DMS79 (cell line): ENCODE measurements at regions not wholly inside any gene's neighbourhood (a gene's known extent, or its start where the extent isn't known, plus 50 kb on each side); places are given as distances from the start of the nearest gene placed in this dataset.
"Not testable (repeated sequence)": the region's sequence is repeated elsewhere in the genome, so short reads cannot be mapped to it uniquely, and the experiment has no call there.

Source experiments
- DNase-seq: peaks from one replicate; lab custom pipeline; 2025; lab: John Stamatoyannopoulos, UW

DNA sequence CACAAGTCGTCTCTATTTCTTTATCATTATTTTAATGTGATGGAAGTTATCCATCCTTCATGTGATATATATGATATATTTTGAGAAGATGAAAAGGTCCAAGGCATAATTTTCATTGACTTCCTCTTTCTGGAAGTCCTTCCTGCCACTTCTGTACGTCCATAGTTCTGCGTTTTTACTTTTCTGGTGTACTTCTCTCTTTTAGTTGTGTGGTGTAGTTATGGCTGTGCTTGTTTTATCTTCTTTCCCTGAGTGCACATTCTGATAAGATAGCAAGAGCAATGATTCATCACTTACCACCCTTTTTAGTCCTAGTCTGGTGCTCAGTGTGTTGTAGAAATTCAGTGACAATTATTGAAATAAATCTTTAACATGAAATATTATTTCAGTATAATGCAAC lies 231.3 kb upstream of the FERD3L start:
- no peak for DNase-seq

- DNase-seq = no peak
Observed at GRCh38 chr7:19375976-19376375, 230.8 kb upstream of the FERD3L start.

DNA sequence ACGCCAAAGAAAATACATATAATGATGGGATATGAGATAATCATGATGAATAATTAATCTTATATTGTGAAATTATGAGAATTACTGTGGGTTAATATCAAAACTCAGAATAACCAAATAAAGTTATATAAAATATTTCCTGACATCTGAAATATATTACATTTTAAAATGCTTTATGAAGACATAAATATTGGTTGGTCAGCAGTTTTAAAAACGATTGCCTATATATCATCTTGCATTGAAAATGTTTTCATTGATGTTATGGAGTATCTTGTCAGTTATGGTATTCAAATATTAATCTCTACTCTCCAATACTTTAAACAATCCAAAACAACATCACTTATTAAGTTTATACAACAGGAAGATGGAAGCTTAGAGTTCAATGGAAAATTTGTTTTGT lies 228.1 kb upstream of the FERD3L start:
- DNase-seq = no peak

- DNase-seq = no peak
Observed at GRCh38 chr7:19369806-19370205, 224.6 kb upstream of the FERD3L start.

DNA sequence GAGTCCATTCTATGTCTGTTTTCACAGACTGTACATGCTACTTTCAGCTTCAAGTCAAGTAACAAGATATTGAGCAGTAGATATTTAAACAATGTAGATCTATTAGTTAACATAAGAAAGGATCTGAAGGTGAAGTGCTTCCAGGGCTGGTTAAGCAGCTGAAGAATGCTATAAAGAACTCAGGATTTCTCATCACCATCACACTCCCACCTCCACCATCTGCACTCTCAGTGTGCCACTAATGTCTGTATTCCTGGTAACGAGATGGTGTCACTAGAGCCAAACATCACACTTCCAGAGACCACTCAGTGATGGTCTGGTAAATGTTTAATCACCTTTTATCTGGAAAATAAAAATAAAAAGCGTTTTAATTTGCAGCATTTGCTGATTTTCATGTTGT lies 224.0 kb upstream of the FERD3L start:
- DNase-seq = no peak

GRCh38 chr7:19368491-19368925 lies 223.3 kb upstream of the FERD3L start:
- DNase-seq = no peak

DNA sequence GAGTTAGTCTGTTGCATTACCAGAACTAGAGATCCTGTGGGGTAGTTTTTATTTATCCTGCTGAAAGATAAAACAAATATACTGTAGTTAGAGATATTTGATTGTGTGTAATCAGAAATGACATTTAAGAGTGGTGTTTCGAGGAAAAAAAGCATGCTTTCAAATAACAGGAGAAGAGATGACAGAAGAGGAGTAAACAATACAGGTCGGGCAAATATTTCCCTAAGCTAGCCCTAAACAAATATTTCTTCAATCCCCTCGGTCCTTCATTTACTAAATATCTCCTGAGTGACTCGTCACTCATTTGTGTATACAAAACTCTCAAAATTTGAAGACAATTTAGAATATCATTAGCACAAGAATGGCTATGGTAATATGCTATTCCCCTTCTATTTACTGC lies 219.7 kb upstream of the FERD3L start:
- DNase-seq = no peak

DNA sequence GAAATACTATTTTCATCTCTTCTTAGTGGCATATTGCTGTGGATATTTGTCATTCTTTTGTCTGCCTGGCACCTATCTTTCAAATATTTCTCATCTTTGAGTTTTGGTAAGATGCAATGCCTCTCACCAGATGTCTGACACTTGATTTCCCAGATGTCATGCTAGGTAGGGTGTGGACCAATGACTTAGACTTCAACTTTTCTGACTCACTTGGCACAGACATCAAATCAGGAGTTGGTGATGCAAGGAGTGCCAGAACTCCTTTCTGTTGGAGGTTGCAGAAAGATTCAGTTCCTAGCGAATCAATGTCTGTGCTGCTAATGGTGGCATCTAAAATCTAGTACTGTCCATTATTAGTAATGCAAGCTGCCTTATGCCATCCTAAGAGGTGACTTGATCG lies 216.9 kb upstream of the FERD3L start:
- DNase-seq = no peak

DNA sequence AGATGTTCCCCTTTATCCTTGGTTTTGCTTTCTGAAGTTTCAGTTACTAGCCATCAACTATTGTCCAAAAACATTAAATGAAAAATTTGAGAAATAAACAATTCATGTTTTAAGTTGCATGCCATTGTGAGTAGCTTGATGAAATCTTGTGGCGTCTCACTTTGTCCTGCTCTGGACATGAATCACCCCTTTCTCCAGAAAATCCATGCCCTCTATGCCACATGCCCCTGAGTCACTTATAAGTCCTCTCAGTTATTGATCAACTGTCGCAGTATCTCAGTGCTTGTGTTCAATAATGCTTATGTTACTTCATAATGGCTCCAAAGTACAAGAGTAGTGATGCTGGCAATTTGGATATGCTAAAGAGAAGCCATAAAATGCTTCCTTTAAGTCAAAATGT lies 208.0 kb upstream of the FERD3L start:
- DNase-seq = no peak

- DNase-seq = no peak
Observed at GRCh38 chr7:19352305-19352695, 207.1 kb upstream of the FERD3L start.

- no peak for DNase-seq
Observed at GRCh38 chr7:19351341-19352304, 206.4 kb upstream of the FERD3L start.

DNA sequence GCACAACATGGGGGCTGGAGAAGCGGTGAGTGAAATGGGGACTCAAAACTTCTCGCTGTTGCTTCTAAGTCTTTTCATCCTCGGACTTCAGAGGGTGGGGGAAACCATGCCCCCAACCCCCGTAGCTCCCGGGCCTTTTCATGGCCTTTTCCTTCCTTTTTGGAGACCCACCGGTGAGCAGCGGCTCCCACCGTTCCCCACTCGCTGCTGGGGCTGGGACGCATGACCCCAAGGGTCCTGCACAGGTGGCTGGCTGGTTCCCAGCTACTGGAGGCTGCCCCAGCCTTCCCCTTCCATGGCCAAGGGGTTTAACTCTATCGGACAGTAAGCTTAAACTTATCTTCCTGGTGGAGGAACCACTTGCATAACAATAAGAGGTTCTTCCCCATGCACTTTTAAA lies 194.3 kb upstream of the FERD3L start:
- no peak for DNase-seq

- not testable (repeated sequence) for DNase-seq
Observed at GRCh38 chr7:19338512-19338911, 193.3 kb upstream of the FERD3L start.

DNA sequence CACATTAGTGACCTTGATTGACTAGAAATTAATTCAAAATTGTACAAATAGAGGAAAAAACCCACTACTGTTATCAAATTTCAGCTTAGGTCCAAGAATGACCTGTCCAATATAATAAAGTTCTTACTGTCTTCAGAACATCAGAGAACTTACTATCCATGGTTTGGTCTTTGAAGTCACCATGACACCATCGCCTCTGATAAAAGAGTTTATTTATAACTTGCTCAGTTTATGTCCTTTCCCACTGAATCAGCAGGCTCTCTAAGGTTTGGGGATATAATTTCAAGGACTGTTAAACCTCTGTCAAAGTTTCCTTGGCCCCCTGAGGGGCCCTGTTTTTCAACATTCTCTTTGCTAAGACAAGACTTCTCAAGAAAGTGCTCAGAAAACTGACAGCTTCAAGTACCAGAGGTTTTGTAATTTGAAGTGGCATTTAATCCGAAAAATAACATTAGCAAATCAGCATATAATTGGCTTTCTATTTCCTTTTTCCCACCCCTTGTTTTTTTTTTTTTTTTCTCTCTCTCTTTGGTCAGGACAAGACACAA lies 191.7 kb upstream of the FERD3L start:
- DNase-seq = no peak

- no peak for DNase-seq
Observed at GRCh38 chr7:19333706-19334105, 188.5 kb upstream of the FERD3L start.

DNA sequence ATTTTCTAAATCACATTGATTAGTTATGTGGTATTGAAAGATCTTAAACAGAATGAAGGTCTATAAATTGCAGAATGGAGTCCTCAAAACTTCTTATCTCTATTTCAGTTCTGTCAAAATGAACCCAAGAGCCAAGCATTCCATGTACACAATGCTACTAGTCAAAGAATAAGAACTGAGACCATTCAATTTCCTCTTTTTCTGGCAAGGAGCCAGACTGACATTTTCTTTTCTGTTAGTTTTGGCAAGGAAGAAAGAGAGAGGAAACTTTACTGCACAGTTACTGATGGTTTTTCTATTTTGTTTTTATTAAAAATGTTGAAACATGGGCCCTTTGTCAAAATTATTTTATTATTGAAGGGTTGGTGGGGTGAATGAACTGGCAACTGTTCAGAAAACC lies 181.8 kb upstream of the FERD3L start:
- no peak for DNase-seq

DNA sequence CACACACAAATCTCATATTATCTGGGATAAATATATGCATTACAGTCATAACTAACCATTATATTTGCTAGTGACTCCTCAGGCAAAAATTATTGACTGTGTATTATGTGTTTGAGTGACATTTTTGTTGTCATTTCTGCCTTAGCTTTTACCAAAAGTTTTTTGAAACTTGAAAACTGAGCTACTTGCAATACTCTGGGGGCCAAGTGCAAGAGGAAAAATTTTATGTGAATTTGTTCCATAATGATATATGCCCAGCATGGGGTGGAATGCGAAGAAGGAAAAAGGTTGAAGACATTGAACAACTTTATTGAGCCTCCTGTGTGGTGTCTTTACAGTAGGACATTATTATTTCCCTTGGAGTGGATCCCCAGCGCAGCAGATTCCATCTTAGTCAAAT lies 176.8 kb upstream of the FERD3L start:
- no peak for DNase-seq

GRCh38 chr7:19318287-19318686 lies 173.1 kb upstream of the FERD3L start:
- no peak for DNase-seq

GRCh38 chr7:19317461-19317860 lies 172.2 kb upstream of the FERD3L start:
- no peak for DNase-seq

GRCh38 chr7:19312416-19312815 lies 167.2 kb upstream of the FERD3L start:
- DNase-seq = no peak

DNA sequence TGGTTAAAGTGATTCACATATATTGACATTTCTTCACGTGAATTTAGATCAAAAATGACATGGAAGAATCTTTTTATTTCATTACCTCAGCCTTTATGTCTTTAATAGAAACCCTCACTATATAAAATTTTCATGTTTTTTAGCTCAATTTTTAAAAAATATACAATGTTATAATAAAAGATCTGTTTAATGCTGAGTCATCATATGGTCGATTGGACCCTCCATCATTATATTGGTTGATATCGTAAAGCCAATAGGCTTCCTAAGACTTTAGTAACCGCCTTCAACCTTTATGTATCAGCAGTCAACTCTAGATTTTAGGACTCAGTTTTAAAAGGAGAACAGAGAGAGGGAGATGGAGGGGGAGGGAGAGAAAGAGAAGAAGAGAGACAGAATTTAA lies 162.3 kb upstream of the FERD3L start:
- DNase-seq = no peak

- no peak for DNase-seq
Observed at GRCh38 chr7:19305698-19306097, 160.5 kb upstream of the FERD3L start.

DNA sequence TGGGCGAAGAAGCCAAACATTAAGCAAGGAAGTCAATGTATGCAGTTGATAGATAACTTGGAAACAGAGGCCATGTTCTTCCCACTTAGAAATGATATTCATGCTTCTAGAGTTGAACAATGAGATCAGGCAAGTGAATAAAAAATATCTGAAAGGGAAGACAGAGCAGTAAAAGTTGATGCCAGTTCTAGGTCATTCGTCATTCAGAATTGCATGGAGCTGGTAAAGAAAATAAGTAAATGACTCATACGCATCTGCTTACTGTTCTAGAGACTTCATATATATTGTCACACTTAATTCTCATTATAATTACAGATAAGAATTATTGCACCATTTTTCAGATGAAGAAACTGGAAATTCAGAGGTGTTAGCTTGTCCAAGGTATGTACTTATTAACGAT lies 158.9 kb upstream of the FERD3L start:
- DNase-seq = no peak

DNA sequence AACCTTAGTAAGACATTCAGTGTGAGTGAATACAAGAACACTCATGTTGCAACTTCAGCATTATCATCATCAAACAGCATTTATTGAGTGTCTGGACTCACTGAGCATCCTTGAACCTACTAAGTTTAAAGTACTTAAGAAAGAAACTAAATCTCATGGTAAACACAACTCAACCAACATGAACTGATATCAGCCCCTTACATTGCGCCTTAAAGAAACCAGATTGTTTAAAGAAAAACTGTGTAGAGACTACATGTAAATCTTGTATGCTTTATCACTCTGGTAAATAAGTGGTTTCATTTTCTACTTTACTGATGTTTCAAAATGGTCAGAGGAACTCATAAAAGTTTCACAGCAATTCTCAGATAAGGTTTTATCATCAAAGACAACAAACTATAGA lies 157.5 kb upstream of the FERD3L start:
- no peak for DNase-seq
